IPS DF 6.9 (cell line): ENCODE measurements at regions not wholly inside any gene's neighbourhood (a gene's known extent, or its start where the extent isn't known, plus 50 kb on each side); places are given as distances from the start of the nearest gene placed in this dataset.

Experiments used
- DNase-seq: peaks from one replicate; pipeline ENCODE4 v3.0.0-alpha.2; 2013; ENCODE audit warnings: low read depth, low spot score
- H3K27ac ChIP-seq: one replicate; pipeline ENCODE4 v1.5.1; 2013; ENCODE audit warnings: low read length, control low read depth
- H3K27me3 ChIP-seq: 2 replicates; pipeline ENCODE4 v1.6.1; 2013; ENCODE audit warnings: mild to moderate bottlenecking, low read length; ENCODE audit not compliant: control insufficient read depth, insufficient read depth
- H3K36me3 ChIP-seq: 2 replicates; pipeline ENCODE4 v1.6.1; 2013; ENCODE audit warnings: low read length; ENCODE audit not compliant: control insufficient read depth, insufficient read depth
- H3K4me1 ChIP-seq: 2 replicates; pipeline ENCODE4 v1.6.1; 2013; ENCODE audit warnings: low read length; ENCODE audit not compliant: control insufficient read depth, insufficient read depth
- H3K4me3 ChIP-seq: 2 replicates; pipeline ENCODE4 v1.5.1; 2013; ENCODE audit warnings: mild to moderate bottlenecking, low read length
- H3K9me3 ChIP-seq: 2 replicates; pipeline ENCODE4 v1.6.1; 2013; ENCODE audit warnings: low read length, inconsistent platforms; ENCODE audit not compliant: control insufficient read depth, insufficient read depth
- WGBS: extraction: QIAGEN DNeasy Blood & Tissue Kit; methylation state at CpG from one replicate; pipeline ENCODE4 v1.1.7; 2013; ENCODE audit warnings: mixed read lengths, missing lambda C conversion rate; ENCODE audit not compliant: insufficient read length, insufficient coverage; 5-methylcytosine and 5-hydroxymethylcytosine counted together

GRCh38 chr1:82899017-82899416 is 1098.3 kb downstream of the ADGRL2 start:
- no peaks in the 10 kb centered on the region for H3K27me3 ChIP-seq
- H3K36me3 ChIP-seq = no peaks in the 10 kb centered on the region
- no peak overlapping the region for H3K27ac ChIP-seq
- H3K4me3 ChIP-seq = no peak overlapping the region
- WGBS = no CpG with 5 or more reads among the region's 3 CpGs
- H3K9me3 ChIP-seq = no peaks in the 10 kb centered on the region
- no peaks in the 10 kb centered on the region for H3K4me1 ChIP-seq
- no peak for DNase-seq

- Histone ChIP-seq H3K4me1 (no peaks in the 10 kb centered on the region), H3K4me3 (no peak overlapping the region), H3K9me3 (no peaks in the 10 kb centered on the region), H3K27ac (no peak overlapping the region), H3K27me3 (no peaks in the 10 kb centered on the region), H3K36me3 (no peaks in the 10 kb centered on the region)
- no CpG with 5 or more reads among the region's 1 CpG for WGBS
- no peak for DNase-seq
Measured at GRCh38 chr1:82897549-82897948, 1096.8 kb downstream of the ADGRL2 start.

GRCh38 chr1:82896036-82896435 is 1095.3 kb downstream of the ADGRL2 start:
- Histone ChIP-seq H3K27me3 (no peaks in the 10 kb centered on the region), H3K4me1 (no peaks in the 10 kb centered on the region), H3K4me3 (no peak overlapping the region), H3K36me3 (no peaks in the 10 kb centered on the region), H3K27ac (no peak overlapping the region), H3K9me3 (no peaks in the 10 kb centered on the region)
- DNase-seq = no peak

GRCh38 chr1:82894635-82895034 is 1093.9 kb downstream of the ADGRL2 start:
- H3K4me3 ChIP-seq = no peak overlapping the region
- no peaks in the 10 kb centered on the region for H3K27me3 ChIP-seq
- H3K36me3 ChIP-seq = no peaks in the 10 kb centered on the region
- H3K27ac ChIP-seq = no peak overlapping the region
- H3K9me3 ChIP-seq = no peaks in the 10 kb centered on the region
- no peak for DNase-seq
- WGBS = no CpG with 5 or more reads among the region's 3 CpGs
- H3K4me1 ChIP-seq = no peaks in the 10 kb centered on the region

- Histone ChIP-seq H3K27me3 (no peaks in the 10 kb centered on the region), H3K27ac (no peak overlapping the region), H3K36me3 (no peaks in the 10 kb centered on the region), H3K4me3 (no peak overlapping the region), H3K9me3 (no peaks in the 10 kb centered on the region), H3K4me1 (no peaks in the 10 kb centered on the region)
- DNase-seq = no peak
- no CpG with 5 or more reads among the region's 5 CpGs for WGBS
Measured at GRCh38 chr1:82893712-82894470, 1093.2 kb downstream of the ADGRL2 start.

- DNase-seq = no peak
- Histone ChIP-seq H3K36me3 (no peaks in the 10 kb centered on the region), H3K27ac (no peak overlapping the region), H3K9me3 (no peaks in the 10 kb centered on the region), H3K4me3 (no peak overlapping the region), H3K4me1 (no peaks in the 10 kb centered on the region), H3K27me3 (no peaks in the 10 kb centered on the region)
- no CpG with 5 or more reads among the region's 3 CpGs for WGBS
Measured at GRCh38 chr1:82880506-82880905, 1079.8 kb downstream of the ADGRL2 start.

- DNase-seq = no peak
Measured at GRCh38 chr1:82879701-82880305, 1079.1 kb downstream of the ADGRL2 start.

GRCh38 chr1:82875170-82875569 is 1074.4 kb downstream of the ADGRL2 start:
- H3K36me3 ChIP-seq = no peaks in the 10 kb centered on the region
- H3K9me3 ChIP-seq = no peaks in the 10 kb centered on the region
- no peaks in the 10 kb centered on the region for H3K27me3 ChIP-seq
- H3K27ac ChIP-seq = no peak overlapping the region
- no CpG with 5 or more reads among the region's 1 CpG for WGBS
- DNase-seq = no peak
- H3K4me3 ChIP-seq = no peak overlapping the region
- H3K4me1 ChIP-seq = no peaks in the 10 kb centered on the region

More at GRCh38 chr1:82879701-82880305, 1079.1 kb downstream of the ADGRL2 start:
- Histone ChIP-seq H3K36me3 (no peaks in the 10 kb centered on the region), H3K27ac (no peak overlapping the region), H3K9me3 (no peaks in the 10 kb centered on the region), H3K4me1 (no peaks in the 10 kb centered on the region), H3K27me3 (no peaks in the 10 kb centered on the region), H3K4me3 (no peak overlapping the region)
- no CpG with 5 or more reads among the region's 4 CpGs for WGBS

GRCh38 chr1:82874041-82874440 is 1073.3 kb downstream of the ADGRL2 start:
- no peak for DNase-seq
- no peaks in the 10 kb centered on the region for H3K36me3 ChIP-seq
- no peaks in the 10 kb centered on the region for H3K9me3 ChIP-seq
- no peaks in the 10 kb centered on the region for H3K27me3 ChIP-seq
- no peak overlapping the region for H3K27ac ChIP-seq
- no peak overlapping the region for H3K4me3 ChIP-seq
- no peaks in the 10 kb centered on the region for H3K4me1 ChIP-seq

GRCh38 chr1:82870332-82870731 is 1069.6 kb downstream of the ADGRL2 start:
- Histone ChIP-seq H3K9me3 (no peaks in the 10 kb centered on the region), H3K36me3 (no peaks in the 10 kb centered on the region), H3K4me1 (no peaks in the 10 kb centered on the region), H3K27me3 (no peaks in the 10 kb centered on the region), H3K4me3 (no peak overlapping the region), H3K27ac (no peak overlapping the region)
- WGBS = no CpG with 5 or more reads among the region's 2 CpGs
- no peak for DNase-seq

- Histone ChIP-seq H3K36me3 (no peaks in the 10 kb centered on the region), H3K27ac (no peak overlapping the region), H3K27me3 (no peaks in the 10 kb centered on the region), H3K4me1 (no peaks in the 10 kb centered on the region), H3K4me3 (no peak overlapping the region), H3K9me3 (no peaks in the 10 kb centered on the region)
- no peak for DNase-seq
- WGBS = no CpG with 5 or more reads among the region's 4 CpGs
Measured at GRCh38 chr1:82867781-82868180, 1067.0 kb downstream of the ADGRL2 start.
